WI38 (cell line): ENCODE measurements at regions not wholly inside any gene's neighbourhood (a gene's known extent, or its start where the extent isn't known, plus 50 kb on each side); places are given as distances from the start of the nearest gene placed in this dataset.

Experiments
- H3K4me3 ChIP-seq: 2 replicates; pipeline ENCODE4 v1.5.1; 2011; ENCODE audit warnings: low read depth, mild to moderate bottlenecking, control low read depth, low read length
- CTCF ChIP-seq: IDR thresholded peaks from 2 replicates; pipeline ENCODE4 v1.5.1; 2012; ENCODE audit warnings: low read depth, mild to moderate bottlenecking, control low read depth, low read length

GRCh38 chr1:58397187-58397820 is 149.2 kb downstream of the OMA1 start:
- TF ChIP-seq CTCF = no peak
- no peak overlapping the region for H3K4me3 ChIP-seq

- no peak for TF ChIP-seq CTCF
- H3K4me3 ChIP-seq = no peak overlapping the region
Measured at GRCh38 chr1:58396150-58396549, 150.4 kb downstream of the OMA1 start.

GRCh38 chr1:58395355-58395754 is 151.2 kb downstream of the OMA1 start:
- TF ChIP-seq CTCF = no peak
- H3K4me3 ChIP-seq = no peak overlapping the region

- TF ChIP-seq CTCF = no peak
- no peak overlapping the region for H3K4me3 ChIP-seq
Measured at GRCh38 chr1:58392083-58392482, 154.4 kb downstream of the OMA1 start.

- no peak for TF ChIP-seq CTCF
Measured at GRCh38 chr1:58391514-58391913, 155.0 kb downstream of the OMA1 start.

GRCh38 chr1:58391056-58391455 is 155.5 kb downstream of the OMA1 start:
- TF ChIP-seq CTCF = no peak
- no peak overlapping the region for H3K4me3 ChIP-seq

More at GRCh38 chr1:58391514-58391913, 155.0 kb downstream of the OMA1 start:
- H3K4me3 ChIP-seq = no peak overlapping the region

- no peak overlapping the region for H3K4me3 ChIP-seq
- TF ChIP-seq CTCF = no peak
Measured at GRCh38 chr1:58390091-58390490, 156.4 kb downstream of the OMA1 start.
